ENCODE measurements at regions not wholly inside any gene's neighbourhood (a gene's known extent, or its start where the extent isn't known, plus 50 kb on each side); places are given as distances from the start of the nearest gene placed in this dataset.

GRCh38 chr2:126771501-126772195 is 115.7 kb downstream of the GYPC start:
- H3K27ac ChIP-seq: no peak overlapping the region
- peaks cover 4% of the 10 kb centered on the region for H3K4me1 ChIP-seq
- H3K36me3 ChIP-seq: no peaks in the 10 kb centered on the region
- intact Hi-C loops (cut with DNase I): no loop called here
- no peak for DNase-seq (ENCODE audit: extremely low spot score in 2 of 2)
- TF ChIP-seq POLR2A (IDR thresholded peaks at IDR 0.05): no peak
- no peak for TF ChIP-seq POLR2AphosphoS5 (IDR thresholded peaks at IDR 0.05; ENCODE audit: insufficient read depth in 1 of 2, low read depth in 1 of 2)
- no peak for TF ChIP-seq CTCF (IDR thresholded peaks at IDR 0.05)
- no peaks in the 10 kb centered on the region for H3K9me3 ChIP-seq
- H3K4me3 ChIP-seq: no peak overlapping the region
- no peaks in the 10 kb centered on the region for H3K27me3 ChIP-seq

- intact Hi-C loops (cut with DNase I): no loop called here
- no peak for DNase-seq (ENCODE audit: extremely low spot score in 2 of 2)
- H3K27me3 ChIP-seq: no peaks in the 10 kb centered on the region
Observed at GRCh38 chr2:126774290-126774689, 118.3 kb downstream of the GYPC start.

GRCh38 chr2:126774761-126775160 is 118.8 kb downstream of the GYPC start:
- intact Hi-C loops (cut with DNase I): loop anchor here (5.0 kb wide), 1 partner anchor 247 kb away; no protein-coding TSS in a partner anchor
- Histone ChIP-seq H3K9me3 (no peaks in the 10 kb centered on the region), H3K36me3 (no peaks in the 10 kb centered on the region), H3K27me3 (no peaks in the 10 kb centered on the region), H3K4me3 (no peak overlapping the region), H3K4me1 (peaks cover 10% of the 10 kb centered on the region), H3K27ac (no peak overlapping the region)
- DNase-seq (ENCODE audit: extremely low spot score in 2 of 2): no peak
- TF ChIP-seq POLR2AphosphoS5 (IDR thresholded peaks at IDR 0.05; ENCODE audit: insufficient read depth in 1 of 2, low read depth in 1 of 2) (no peak), CTCF (IDR thresholded peaks at IDR 0.05) (no peak), POLR2A (IDR thresholded peaks at IDR 0.05) (no peak)

More at GRCh38 chr2:126774290-126774689, 118.3 kb downstream of the GYPC start:
- Histone ChIP-seq H3K4me3 (no peak overlapping the region), H3K27ac (no peak overlapping the region), H3K36me3 (no peaks in the 10 kb centered on the region), H3K9me3 (no peaks in the 10 kb centered on the region), H3K4me1 (peaks cover 10% of the 10 kb centered on the region)
- TF ChIP-seq POLR2AphosphoS5 (IDR thresholded peaks at IDR 0.05; ENCODE audit: insufficient read depth in 1 of 2, low read depth in 1 of 2) (no peak), CTCF (IDR thresholded peaks at IDR 0.05) (no peak), POLR2A (IDR thresholded peaks at IDR 0.05) (no peak)

GRCh38 chr2:126775300-126775985 is 119.5 kb downstream of the GYPC start:
- Histone ChIP-seq H3K9me3 (no peaks in the 10 kb centered on the region), H3K36me3 (no peaks in the 10 kb centered on the region), H3K27me3 (no peaks in the 10 kb centered on the region), H3K27ac (no peak overlapping the region), H3K4me1 (peaks cover 10% of the 10 kb centered on the region), H3K4me3 (no peak overlapping the region)
- no peak for DNase-seq (ENCODE audit: extremely low spot score in 2 of 2)
- TF ChIP-seq POLR2A (IDR thresholded peaks at IDR 0.05) (no peak), CTCF (IDR thresholded peaks at IDR 0.05) (no peak), POLR2AphosphoS5 (IDR thresholded peaks at IDR 0.05; ENCODE audit: insufficient read depth in 1 of 2, low read depth in 1 of 2) (no peak)
- intact Hi-C loops (cut with DNase I): loop anchor here (5.0 kb wide), 1 partner anchor 248 kb away; no protein-coding TSS in a partner anchor

GRCh38 chr2:126776255-126776654 is 120.3 kb downstream of the GYPC start:
- H3K36me3 ChIP-seq: no peaks in the 10 kb centered on the region
- no peaks in the 10 kb centered on the region for H3K9me3 ChIP-seq
- no peak for DNase-seq (ENCODE audit: extremely low spot score in 2 of 2)
- H3K4me3 ChIP-seq: peak overlapping the region; percentile 54 to 57
- intact Hi-C loops (cut with DNase I): loop anchor here (5.0 kb wide), 1 partner anchor 249 kb away; no protein-coding TSS in a partner anchor
- no peak overlapping the region for H3K27ac ChIP-seq
- H3K27me3 ChIP-seq: no peaks in the 10 kb centered on the region
- TF ChIP-seq POLR2A (IDR thresholded peaks at IDR 0.05) (no peak), CTCF (IDR thresholded peaks at IDR 0.05) (no peak), POLR2AphosphoS5 (IDR thresholded peaks at IDR 0.05; ENCODE audit: insufficient read depth in 1 of 2, low read depth in 1 of 2) (no peak)
- H3K4me1 ChIP-seq: peaks cover 10% of the 10 kb centered on the region
